Kidney glomerular epithelial cell (primary cell): ENCODE measurements at regions not wholly inside any gene's neighbourhood (a gene's known extent, or its start where the extent isn't known, plus 50 kb on each side); places are given as distances from the start of the nearest gene placed in this dataset.
A peak's percentile ranks its signal among the peaks of the same experiment; 100 is the strongest.
"Not testable (repeated sequence)": the region's sequence is repeated elsewhere in the genome, so short reads cannot be mapped to it uniquely, and the experiment has no call there.

ENCODE experiments used
- DNase-seq: peaks from one replicate; lab custom pipeline; 2025; lab: John Stamatoyannopoulos, UW

GRCh38 chr18:59848002-59848401 lies 51.8 kb upstream of the PMAIP1 start:
- no peak for DNase-seq

- not testable (repeated sequence) for DNase-seq
Measured at GRCh38 chr18:59847491-59847846, 52.3 kb upstream of the PMAIP1 start.

- peak; percentile 23 for DNase-seq
Measured at GRCh38 chr18:59846814-59847490, 52.8 kb upstream of the PMAIP1 start.

- no peak for DNase-seq
Measured at GRCh38 chr18:59842947-59843346, 56.8 kb upstream of the PMAIP1 start.

- DNase-seq = peak; percentile 35
Measured at GRCh38 chr18:59839931-59840685, 59.7 kb upstream of the PMAIP1 start.

GRCh38 chr18:59839246-59839645 lies 60.5 kb upstream of the PMAIP1 start:
- peak; percentile 43 for DNase-seq

GRCh38 chr18:59837586-59837985 lies 62.2 kb upstream of the PMAIP1 start:
- DNase-seq = peak; percentile 76

GRCh38 chr18:59835605-59836379 lies 64.0 kb upstream of the PMAIP1 start:
- peak; percentile 7 for DNase-seq

GRCh38 chr18:59834267-59834666 lies 65.5 kb upstream of the PMAIP1 start:
- no peak for DNase-seq

- DNase-seq = no peak
Measured at GRCh38 chr18:59833785-59834184, 66.0 kb upstream of the PMAIP1 start.

- peak; percentile 71 for DNase-seq
Measured at GRCh38 chr18:59823596-59824195, 76.1 kb upstream of the PMAIP1 start.

GRCh38 chr18:59822612-59823550 lies 76.9 kb upstream of the PMAIP1 start:
- DNase-seq = no peak

- no peak for DNase-seq
Measured at GRCh38 chr18:59821983-59822382, 77.8 kb upstream of the PMAIP1 start.

- no peak for DNase-seq
Measured at GRCh38 chr18:59820663-59821062, 79.1 kb upstream of the PMAIP1 start.

- DNase-seq = no peak
Measured at GRCh38 chr18:59818769-59819168, 81.0 kb upstream of the PMAIP1 start.

- DNase-seq = peak; percentile 89
Measured at GRCh38 chr18:59814891-59815290, 84.9 kb upstream of the PMAIP1 start.

GRCh38 chr18:59813942-59814341 lies 85.9 kb upstream of the PMAIP1 start:
- no peak for DNase-seq

- no peak for DNase-seq
Measured at GRCh38 chr18:59810735-59811520, 88.9 kb upstream of the PMAIP1 start.

GRCh38 chr18:59810183-59810582 lies 89.6 kb upstream of the PMAIP1 start:
- peak; percentile 12 for DNase-seq

GRCh38 chr18:59802031-59802430 lies 97.8 kb upstream of the PMAIP1 start:
- DNase-seq = no peak

- no peak for DNase-seq
Measured at GRCh38 chr18:59801576-59801975, 98.2 kb upstream of the PMAIP1 start.
